Lower leg skin (tissue), 3 donors: ENCODE measurements at regions not wholly inside any gene's neighbourhood (a gene's known extent, or its start where the extent isn't known, plus 50 kb on each side); places are given as distances from the start of the nearest gene placed in this dataset.

ENCODE experiments used
- CTCF ChIP-seq, 3 donors: fragments of 450-650 bp; IDR thresholded peaks; one replicate each; pipeline ENCODE4 v1.5.1; 2016; ENCODE audit warnings: antibody characterized with exemption in 3 of 3, mild to moderate bottlenecking in 3 of 3, moderate library complexity in 2 of 3
- POLR2A ChIP-seq, 2 donors: fragments of 450-650 bp; IDR thresholded peaks; one replicate each; pipeline ENCODE4 v1.6.1; 2016 to 2017; ENCODE audit warnings: antibody characterized with exemption in 2 of 2, mild to moderate bottlenecking in 1 of 2, moderate library complexity in 1 of 2

GRCh38 chr13:64985075-64985474 lies 2245.1 kb downstream of the PCDH9 start:
- TF ChIP-seq POLR2A (IDR thresholded peaks at IDR 0.05) (no peak), CTCF (IDR thresholded peaks at IDR 0.05) (no peak)
